ENCODE measurements at regions not wholly inside any gene's neighbourhood (a gene's known extent, or its start where the extent isn't known, plus 50 kb on each side); places are given as distances from the start of the nearest gene placed in this dataset.

DNA sequence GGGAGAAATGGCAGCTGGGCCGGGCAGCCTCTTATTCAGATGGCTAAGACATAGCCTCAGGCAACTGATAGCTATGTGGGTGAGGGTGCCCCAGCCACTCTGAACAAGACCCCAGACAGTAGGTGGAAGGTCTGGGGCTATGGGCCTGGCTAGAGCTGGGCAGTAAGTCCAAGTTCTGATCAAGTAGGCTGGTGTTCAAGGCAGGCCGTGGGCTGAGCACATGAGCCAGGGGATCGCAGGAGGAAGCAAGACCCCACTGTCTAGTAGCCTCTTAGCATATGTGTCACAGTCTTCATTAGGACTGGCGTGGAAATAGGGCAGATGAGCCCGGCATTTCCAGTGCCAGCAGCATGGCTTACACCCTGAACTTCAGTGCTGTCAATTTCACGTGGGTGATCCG lies 192.1 kb downstream of the ADAMTS15 start:
- DNase-seq (ENCODE audit: low spot score in 2 of 2): no peak

DNA sequence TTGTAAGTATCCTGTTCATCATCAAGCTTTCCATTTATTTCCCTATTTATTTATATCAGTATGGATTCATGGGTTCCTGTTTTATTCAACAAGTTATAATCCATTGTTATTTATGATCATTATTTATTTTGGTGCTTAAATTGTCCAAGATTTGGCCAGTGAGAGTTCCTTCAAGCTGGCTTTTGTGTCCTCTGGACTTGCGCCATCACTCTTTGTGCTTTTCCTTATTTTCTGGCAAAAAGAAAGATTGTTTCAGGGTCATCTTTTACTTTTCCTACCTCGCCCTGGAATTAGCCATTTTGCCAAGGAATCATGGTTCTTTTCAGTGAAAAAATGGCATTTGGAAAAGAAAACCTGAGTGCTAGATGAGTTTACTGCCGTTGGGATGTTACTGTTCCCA lies 193.4 kb downstream of the ADAMTS15 start:
- no peak for DNase-seq (ENCODE audit: low spot score in 2 of 2)
- intact Hi-C loops (cut with DNase I; ENCODE audit: low total_unique reads): no loop called here
- TF ChIP-seq, protein P1, sequence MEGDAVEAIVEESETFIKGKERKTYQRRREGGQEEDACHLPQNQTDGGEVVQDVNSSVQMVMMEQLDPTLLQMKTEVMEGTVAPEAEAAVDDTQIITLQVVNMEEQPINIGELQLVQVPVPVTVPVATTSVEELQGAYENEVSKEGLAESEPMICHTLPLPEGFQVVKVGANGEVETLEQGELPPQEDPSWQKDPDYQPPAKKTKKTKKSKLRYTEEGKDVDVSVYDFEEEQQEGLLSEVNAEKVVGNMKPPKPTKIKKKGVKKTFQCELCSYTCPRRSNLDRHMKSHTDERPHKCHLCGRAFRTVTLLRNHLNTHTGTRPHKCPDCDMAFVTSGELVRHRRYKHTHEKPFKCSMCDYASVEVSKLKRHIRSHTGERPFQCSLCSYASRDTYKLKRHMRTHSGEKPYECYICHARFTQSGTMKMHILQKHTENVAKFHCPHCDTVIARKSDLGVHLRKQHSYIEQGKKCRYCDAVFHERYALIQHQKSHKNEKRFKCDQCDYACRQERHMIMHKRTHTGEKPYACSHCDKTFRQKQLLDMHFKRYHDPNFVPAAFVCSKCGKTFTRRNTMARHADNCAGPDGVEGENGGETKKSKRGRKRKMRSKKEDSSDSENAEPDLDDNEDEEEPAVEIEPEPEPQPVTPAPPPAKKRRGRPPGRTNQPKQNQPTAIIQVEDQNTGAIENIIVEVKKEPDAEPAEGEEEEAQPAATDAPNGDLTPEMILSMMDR (IDR thresholded peaks at IDR 0.05): no peak
- TF ChIP-seq POLR2A (IDR thresholded peaks at IDR 0.05): no peak
- H3K4me3 ChIP-seq (ENCODE audit: low read depth, poor library complexity, severe bottlenecking): no peak overlapping the region
- WGBS, 2 donors: 62 to 77% methylated on average over 3 of the region's 3 CpGs

More for the DNA sequence above, 192.1 kb downstream of the ADAMTS15 start:
- intact Hi-C loops (cut with DNase I; ENCODE audit: low total_unique reads): no loop called here
- 90 to 93% methylated on average over 7 of the region's 7 CpGs for WGBS, 2 donors
- no peak for TF ChIP-seq POLR2A (IDR thresholded peaks at IDR 0.05)
- TF ChIP-seq, protein P1 (IDR thresholded peaks at IDR 0.05): no peak
- H3K4me3 ChIP-seq (ENCODE audit: low read depth, poor library complexity, severe bottlenecking): no peak overlapping the region

DNA sequence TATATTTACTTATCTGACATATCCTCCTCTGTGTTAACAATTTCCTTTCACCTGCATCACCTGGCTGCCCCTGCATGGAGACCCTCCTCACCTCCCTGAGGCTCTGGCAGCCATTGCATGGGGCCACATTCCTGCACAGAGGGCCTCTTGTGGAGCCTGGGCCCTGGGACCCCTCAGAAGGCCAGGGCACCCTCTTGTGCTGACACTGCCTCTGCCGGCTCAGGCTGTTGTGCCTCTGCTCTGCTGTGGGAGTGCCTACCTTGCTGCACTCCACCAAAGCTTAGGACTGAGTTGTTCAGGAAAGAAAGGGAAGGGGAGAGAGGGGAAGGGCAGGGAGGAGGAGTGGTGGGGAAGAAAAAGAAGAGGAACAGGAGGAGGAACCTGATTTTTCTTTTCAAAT lies 194.5 kb downstream of the ADAMTS15 start:
- TF ChIP-seq POLR2A (IDR thresholded peaks at IDR 0.05): no peak
- TF ChIP-seq, protein P1 (IDR thresholded peaks at IDR 0.05): no peak
- DNase-seq (ENCODE audit: low spot score in 2 of 2): no peak
- H3K4me3 ChIP-seq (ENCODE audit: low read depth, poor library complexity, severe bottlenecking): no peak overlapping the region
- intact Hi-C loops (cut with DNase I; ENCODE audit: low total_unique reads): no loop called here
- 79 to 89% methylated on average over 1 of the region's 1 CpG for WGBS, 2 donors

DNA sequence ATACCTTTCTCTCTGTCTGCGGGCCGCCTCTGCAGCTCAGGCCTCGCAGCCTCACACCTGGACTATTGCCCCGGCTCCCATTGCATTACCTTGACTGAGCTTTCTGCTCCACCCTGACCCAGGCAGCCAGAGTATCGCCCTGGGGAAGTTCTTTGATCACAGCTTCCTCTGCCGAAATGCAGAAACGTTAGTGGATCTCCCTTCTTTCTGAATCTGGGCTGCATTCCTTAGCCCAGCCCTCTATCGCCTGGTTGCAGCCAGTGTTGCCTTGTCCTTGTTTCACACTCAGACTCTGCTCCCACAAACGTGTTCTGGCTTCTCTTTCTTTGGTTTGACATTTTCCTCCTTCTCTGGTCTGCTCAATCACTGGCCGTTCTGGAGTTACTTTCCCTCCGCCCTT lies 195.7 kb downstream of the ADAMTS15 start:
- DNase-seq (ENCODE audit: low spot score in 2 of 2): no peak

DNA sequence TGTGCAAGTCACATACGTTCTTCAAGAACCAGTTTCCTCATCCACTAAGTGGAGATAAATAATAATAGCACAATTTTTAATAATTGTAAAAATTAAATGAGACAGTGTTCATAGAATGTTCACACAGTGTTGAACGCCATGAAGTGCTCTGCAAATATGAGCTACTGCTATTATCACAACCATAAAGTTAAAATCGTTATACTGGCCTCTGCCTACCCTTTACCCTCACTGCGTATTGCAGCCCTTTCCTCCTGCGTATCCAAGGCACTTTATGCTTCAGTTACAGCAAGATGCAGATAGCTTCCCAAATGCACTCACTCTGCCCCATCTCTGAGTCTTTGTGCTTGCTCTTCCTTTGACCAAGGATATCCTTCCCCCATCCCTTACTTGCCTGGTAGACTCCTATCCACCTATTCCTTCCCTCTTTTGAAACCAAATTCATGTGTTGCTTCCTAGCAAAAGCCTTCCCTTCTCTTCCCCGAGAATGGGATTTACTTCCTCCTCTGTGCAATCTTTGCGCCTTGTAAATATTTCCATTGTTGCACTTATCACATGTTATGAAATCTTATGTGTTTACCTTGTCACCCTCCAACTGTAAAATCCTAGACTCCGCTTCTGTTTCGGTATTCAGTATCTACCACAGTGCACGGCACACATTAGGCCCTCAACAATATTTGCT lies 196.9 kb downstream of the ADAMTS15 start:
- no peak for DNase-seq (ENCODE audit: low spot score in 2 of 2)
- intact Hi-C loops (cut with DNase I; ENCODE audit: low total_unique reads): no loop called here
- TF ChIP-seq, protein P1 (IDR thresholded peaks at IDR 0.05): no peak
- no peak for TF ChIP-seq POLR2A (IDR thresholded peaks at IDR 0.05)
- 90 to 94% methylated on average over 10 of the region's 10 CpGs for WGBS, 2 donors
- H3K4me3 ChIP-seq (ENCODE audit: low read depth, poor library complexity, severe bottlenecking): no peak overlapping the region

More for the DNA sequence above, 195.7 kb downstream of the ADAMTS15 start:
- TF ChIP-seq, protein P1 (IDR thresholded peaks at IDR 0.05): no peak
- TF ChIP-seq POLR2A (IDR thresholded peaks at IDR 0.05): no peak
- whole genome bisulfite sequencing, 2 donors: 37 to 39% methylated on average over 11 of the region's 11 CpGs
- intact Hi-C loops (cut with DNase I; ENCODE audit: low total_unique reads): no loop called here
- no peak overlapping the region for H3K4me3 ChIP-seq (ENCODE audit: low read depth, poor library complexity, severe bottlenecking)

DNA sequence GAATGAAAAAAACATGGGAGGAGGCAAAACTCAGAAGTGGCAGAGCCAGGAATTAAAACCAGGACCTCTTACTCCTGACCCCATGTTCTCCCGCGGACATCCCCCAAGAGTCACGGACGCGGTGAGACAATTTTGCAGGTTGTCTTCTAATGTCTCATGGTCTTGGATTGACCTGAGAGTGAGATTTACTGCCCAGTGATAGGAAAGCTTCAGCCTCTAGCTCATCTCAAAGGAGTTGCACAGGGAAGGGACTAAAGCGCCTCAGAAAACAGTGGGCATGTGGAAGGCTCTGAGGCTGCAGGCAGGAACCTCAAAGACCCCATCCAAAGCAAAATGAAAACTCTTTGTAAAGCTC lies 197.4 kb downstream of the ADAMTS15 start:
- intact Hi-C loops (cut with DNase I; ENCODE audit: low total_unique reads): no loop called here
- H3K4me3 ChIP-seq (ENCODE audit: low read depth, poor library complexity, severe bottlenecking): no peak overlapping the region
- no peak for DNase-seq (ENCODE audit: low spot score in 2 of 2)
- 89 to 95% methylated on average over 6 of the region's 6 CpGs for WGBS, 2 donors
- no peak for TF ChIP-seq POLR2A (IDR thresholded peaks at IDR 0.05)
- TF ChIP-seq, protein P1 (IDR thresholded peaks at IDR 0.05): no peak
